ENCODE measurements at regions not wholly inside any gene's neighbourhood (a gene's known extent, or its start where the extent isn't known, plus 50 kb on each side); places are given as distances from the start of the nearest gene placed in this dataset.

DNA sequence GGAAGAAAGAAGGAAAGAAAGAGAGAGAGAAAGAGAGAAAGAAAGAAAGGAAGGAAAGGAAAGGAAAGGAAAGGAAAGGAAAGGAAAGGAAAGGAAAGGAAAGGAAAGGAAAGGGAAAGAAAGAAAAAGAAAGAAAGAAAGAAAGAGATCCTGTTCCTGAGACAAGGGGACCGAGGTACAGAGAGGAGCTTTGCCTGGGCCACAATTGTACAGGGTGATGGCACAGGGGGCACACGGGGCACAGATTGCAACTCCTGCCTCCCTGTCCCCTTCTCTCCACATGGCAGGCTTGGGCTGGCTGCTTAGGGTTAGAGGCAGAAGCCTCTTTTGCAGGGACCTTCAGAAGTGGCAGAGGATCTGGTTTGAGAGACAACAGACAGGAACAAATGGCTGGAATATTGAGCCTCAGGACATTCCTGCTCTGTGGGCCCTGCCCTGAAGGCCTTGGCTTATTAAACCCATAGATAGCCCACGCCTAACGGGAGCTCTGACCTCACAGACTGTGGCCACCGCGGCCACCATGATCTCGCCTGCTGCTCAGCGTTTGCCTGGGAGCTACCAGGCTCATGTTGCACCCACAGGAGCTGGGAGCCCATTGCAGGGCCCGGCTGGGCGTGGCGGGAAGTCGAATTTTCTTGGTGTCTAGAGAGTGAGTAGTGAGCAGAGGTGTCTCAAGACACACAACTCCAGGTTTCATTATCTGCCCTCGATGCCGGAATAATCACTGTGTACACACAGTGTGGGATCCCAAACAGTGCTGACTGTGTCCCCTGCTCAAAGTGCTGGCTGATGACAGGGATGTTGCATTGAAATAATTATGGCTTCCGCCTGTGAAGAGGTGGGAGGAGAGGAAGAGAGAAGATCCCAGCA, 147.9 kb upstream of the NCOR2 start:
- TF ChIP-seq YY1 (IDR thresholded peaks at IDR 0.05; ENCODE audit: insufficient read depth, insufficient read length), result no peak
- no peak for TF ChIP-seq ZNF274 (IDR thresholded peaks at IDR 0.05; ENCODE audit: low read depth, low read length)
- no peak for TF ChIP-seq SUZ12 (IDR thresholded peaks at IDR 0.05; ENCODE audit: extremely low read depth, insufficient read depth, insufficient read length)
- no peak overlapping the region for H3K9ac ChIP-seq (ENCODE audit: insufficient read length, low read depth)
- no peaks in the 10 kb centered on the region for H3K27me3 ChIP-seq (ENCODE audit: insufficient read depth, insufficient read length)
- no peak overlapping the region for H3K4me3 ChIP-seq (ENCODE audit: insufficient read length, low read depth)
- no peaks in the 10 kb centered on the region for H3K9me3 ChIP-seq (ENCODE audit: insufficient read depth, low read length)
- no peaks in the 10 kb centered on the region for H3K36me3 ChIP-seq (ENCODE audit: insufficient read depth, insufficient read length, low read length)
- H3K4me1 ChIP-seq (ENCODE audit: insufficient read depth, insufficient read length), result peaks cover 12% of the 10 kb centered on the region
- no peak for DNase-seq (ENCODE audit: low read depth, low spot score)

DNA sequence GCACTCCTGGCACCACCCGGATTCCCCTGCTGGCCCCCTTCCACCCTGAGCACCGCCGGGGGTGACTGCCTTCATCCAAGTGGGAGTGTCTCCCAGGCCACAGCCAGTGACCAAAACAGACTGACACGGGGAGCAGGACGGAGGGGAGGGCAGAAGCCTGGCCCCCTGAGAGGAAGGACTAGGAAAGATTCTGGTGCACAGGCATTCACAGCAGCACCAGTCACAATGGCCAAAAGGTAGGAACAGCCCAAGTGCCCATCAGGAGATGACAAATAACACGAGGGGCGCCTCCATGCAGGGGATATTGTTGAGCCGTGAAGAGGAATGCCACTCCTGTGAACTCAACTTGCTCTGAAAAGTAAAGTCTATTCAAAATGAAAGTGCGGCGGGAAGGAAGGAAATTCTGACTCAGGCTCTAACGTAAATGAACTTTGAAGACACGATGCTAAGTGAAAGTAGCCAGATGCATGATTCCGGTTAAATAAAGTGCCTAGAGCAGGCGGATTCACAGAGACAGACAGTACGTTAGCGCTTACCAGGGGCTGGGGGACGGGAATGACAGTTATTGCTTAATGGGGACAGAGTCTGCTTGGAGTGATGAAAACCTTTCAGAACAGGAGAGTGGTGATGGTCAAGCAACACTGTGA, 146.1 kb upstream of the NCOR2 start:
- Histone ChIP-seq H3K36me3 (ENCODE audit: insufficient read depth, insufficient read length, low read length) (no peaks in the 10 kb centered on the region), H3K9me3 (ENCODE audit: insufficient read depth, low read length) (no peaks in the 10 kb centered on the region), H3K9ac (ENCODE audit: insufficient read length, low read depth) (no peak overlapping the region), H3K4me3 (ENCODE audit: insufficient read length, low read depth) (no peak overlapping the region), H3K4me1 (ENCODE audit: insufficient read depth, insufficient read length) (peaks cover 15% of the 10 kb centered on the region), H3K27me3 (ENCODE audit: insufficient read depth, insufficient read length) (no peaks in the 10 kb centered on the region)
- DNase-seq (ENCODE audit: low read depth, low spot score), result no peak
- TF ChIP-seq YY1 (IDR thresholded peaks at IDR 0.05; ENCODE audit: insufficient read depth, insufficient read length), result no peak
- TF ChIP-seq ZNF274 (IDR thresholded peaks at IDR 0.05; ENCODE audit: low read depth, low read length), result no peak
- no peak for TF ChIP-seq SUZ12 (IDR thresholded peaks at IDR 0.05; ENCODE audit: extremely low read depth, insufficient read depth, insufficient read length)

DNA sequence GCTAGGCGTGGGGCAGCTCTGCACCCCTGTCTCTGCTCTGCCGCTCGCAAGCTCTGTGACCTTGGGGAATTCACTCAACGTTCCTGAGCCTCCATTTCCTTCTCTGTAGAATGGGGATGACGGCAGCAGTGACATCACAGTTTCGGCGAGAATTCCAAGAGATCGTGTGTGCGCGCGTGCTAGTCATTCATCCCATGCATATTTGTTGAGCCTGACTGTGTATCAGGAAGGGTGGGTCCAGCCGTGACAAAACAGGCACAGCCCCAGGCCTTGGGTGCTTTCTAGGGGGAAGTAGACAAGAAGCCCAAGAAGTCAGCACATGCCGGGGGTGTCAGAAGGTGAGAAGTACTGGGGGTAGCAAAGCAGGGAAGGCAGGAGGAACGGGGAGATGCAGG, 145.6 kb upstream of the NCOR2 start:
- Histone ChIP-seq H3K4me1 (ENCODE audit: insufficient read depth, insufficient read length) (peaks cover 15% of the 10 kb centered on the region), H3K27me3 (ENCODE audit: insufficient read depth, insufficient read length) (no peaks in the 10 kb centered on the region), H3K36me3 (ENCODE audit: insufficient read depth, insufficient read length, low read length) (no peaks in the 10 kb centered on the region), H3K9ac (ENCODE audit: insufficient read length, low read depth) (no peak overlapping the region), H3K4me3 (ENCODE audit: insufficient read length, low read depth) (no peak overlapping the region), H3K9me3 (ENCODE audit: insufficient read depth, low read length) (no peaks in the 10 kb centered on the region; the same call in 1 of the 2 replicates)
- DNase-seq (ENCODE audit: low read depth, low spot score), result no peak
- no peak for TF ChIP-seq ZNF274 (IDR thresholded peaks at IDR 0.05; ENCODE audit: low read depth, low read length)
- no peak for TF ChIP-seq YY1 (IDR thresholded peaks at IDR 0.05; ENCODE audit: insufficient read depth, insufficient read length)
- no peak for TF ChIP-seq SUZ12 (IDR thresholded peaks at IDR 0.05; ENCODE audit: extremely low read depth, insufficient read depth, insufficient read length)

DNA sequence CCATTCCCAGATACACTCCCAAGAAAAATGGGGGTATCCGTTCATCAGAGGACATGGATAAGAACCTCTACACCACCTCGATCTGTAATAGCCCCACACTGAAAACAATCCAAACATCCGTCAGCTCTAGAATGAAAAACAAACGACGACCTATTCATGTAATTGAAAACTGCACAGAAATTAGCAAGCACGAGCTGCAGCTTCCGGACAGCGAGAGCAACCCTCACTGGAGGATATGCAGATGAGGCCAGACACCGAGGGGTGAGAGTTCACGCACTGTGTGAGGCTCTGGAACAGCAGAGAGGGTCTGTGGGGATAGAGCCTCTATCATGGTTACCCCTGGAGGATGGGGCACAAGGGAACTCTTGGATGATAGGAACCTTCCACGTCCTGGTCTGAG, 143.9 kb upstream of the NCOR2 start:
- Histone ChIP-seq H3K36me3 (ENCODE audit: insufficient read depth, insufficient read length, low read length) (no peaks in the 10 kb centered on the region), H3K27me3 (ENCODE audit: insufficient read depth, insufficient read length) (no peaks in the 10 kb centered on the region), H3K4me1 (ENCODE audit: insufficient read depth, insufficient read length) (peaks cover 15% of the 10 kb centered on the region), H3K4me3 (ENCODE audit: insufficient read length, low read depth) (no peak overlapping the region), H3K9me3 (ENCODE audit: insufficient read depth, low read length) (peaks cover 7% of the 10 kb centered on the region), H3K9ac (ENCODE audit: insufficient read length, low read depth) (no peak overlapping the region)
- no peak for TF ChIP-seq ZNF274 (IDR thresholded peaks at IDR 0.05; ENCODE audit: low read depth, low read length)
- no peak for TF ChIP-seq YY1 (IDR thresholded peaks at IDR 0.05; ENCODE audit: insufficient read depth, insufficient read length)
- no peak for TF ChIP-seq SUZ12 (IDR thresholded peaks at IDR 0.05; ENCODE audit: extremely low read depth, insufficient read depth, insufficient read length)
- DNase-seq (ENCODE audit: low read depth, low spot score), result no peak

DNA sequence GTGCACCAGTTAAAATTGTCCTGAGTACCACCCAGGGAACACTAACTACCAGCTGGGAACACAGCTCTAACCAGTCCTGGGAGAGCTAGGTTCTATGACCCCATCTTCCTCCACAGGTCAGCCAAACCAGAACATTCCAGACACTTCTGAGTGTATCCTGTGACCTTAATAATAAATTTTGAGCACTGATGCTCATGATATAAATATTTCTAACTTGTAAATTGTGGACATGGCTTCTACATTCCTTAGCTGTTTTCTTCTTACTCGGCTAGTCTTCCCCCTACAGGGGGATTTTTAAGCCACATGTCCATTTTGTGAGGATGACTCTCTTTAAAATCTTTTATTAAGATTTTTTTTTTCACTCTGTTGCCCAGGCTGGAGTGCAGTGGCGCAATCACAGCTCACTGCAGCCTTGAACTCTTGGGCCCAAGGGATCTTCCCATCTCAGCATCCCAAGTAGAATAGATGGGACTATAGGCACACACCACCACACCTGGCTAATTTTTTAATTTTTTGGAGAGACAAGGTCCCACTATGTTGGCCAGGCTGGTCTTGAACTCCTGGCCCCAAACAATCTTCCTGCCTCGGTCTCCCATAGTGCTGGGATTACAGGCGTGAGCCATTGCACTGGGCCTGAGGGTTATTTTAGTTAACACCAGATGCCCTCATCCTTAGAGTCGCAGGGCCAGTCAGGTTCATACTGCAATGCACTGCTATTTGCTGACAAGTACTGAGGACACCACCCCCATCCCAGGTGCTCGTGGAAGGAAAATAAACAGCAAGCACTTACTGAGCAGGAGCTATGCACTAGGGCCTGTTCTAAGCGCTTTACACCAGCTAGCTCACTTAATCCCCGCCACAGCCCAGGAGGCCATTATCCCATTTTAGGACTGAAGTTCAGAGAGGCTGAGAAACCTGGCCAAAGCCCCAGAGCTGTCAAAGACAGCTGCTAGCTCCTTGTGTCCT, 142.6 kb upstream of the NCOR2 start:
- Histone ChIP-seq H3K9me3 (ENCODE audit: insufficient read depth, low read length) (peaks cover 7% of the 10 kb centered on the region), H3K4me1 (ENCODE audit: insufficient read depth, insufficient read length) (peaks cover 8% of the 10 kb centered on the region), H3K27me3 (ENCODE audit: insufficient read depth, insufficient read length) (no peaks in the 10 kb centered on the region), H3K4me3 (ENCODE audit: insufficient read length, low read depth) (no peak overlapping the region), H3K9ac (ENCODE audit: insufficient read length, low read depth) (no peak overlapping the region), H3K36me3 (ENCODE audit: insufficient read depth, insufficient read length, low read length) (no peaks in the 10 kb centered on the region)
- TF ChIP-seq SUZ12 (IDR thresholded peaks at IDR 0.05; ENCODE audit: extremely low read depth, insufficient read depth, insufficient read length) (no peak), ZNF274 (IDR thresholded peaks at IDR 0.05; ENCODE audit: low read depth, low read length) (no peak), YY1 (IDR thresholded peaks at IDR 0.05; ENCODE audit: insufficient read depth, insufficient read length) (no peak)
- DNase-seq (ENCODE audit: low read depth, low spot score), result no peak

DNA sequence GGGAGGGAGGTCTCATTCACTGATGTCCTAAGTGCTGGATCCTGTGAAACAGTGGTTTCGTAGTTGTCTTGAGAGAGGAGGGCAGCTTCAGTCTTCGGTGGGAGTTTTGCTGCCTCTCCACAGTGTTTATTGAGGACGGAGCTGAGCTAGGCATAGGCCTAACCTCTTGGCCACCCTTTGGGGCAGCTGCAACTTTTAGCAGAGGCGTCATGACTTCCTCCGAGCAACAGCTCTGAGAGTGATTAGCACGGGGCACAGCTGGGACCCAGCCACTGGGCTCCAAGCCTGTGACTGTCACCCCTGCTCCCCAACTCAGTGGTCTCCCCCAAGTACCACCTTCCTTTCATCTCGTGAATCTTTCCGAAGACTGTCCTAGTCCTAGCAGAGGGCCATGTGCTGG, 139.9 kb upstream of the NCOR2 start:
- Histone ChIP-seq H3K4me3 (ENCODE audit: insufficient read length, low read depth) (no peak overlapping the region), H3K36me3 (ENCODE audit: insufficient read depth, insufficient read length, low read length) (no peaks in the 10 kb centered on the region), H3K27me3 (ENCODE audit: insufficient read depth, insufficient read length) (no peaks in the 10 kb centered on the region), H3K9me3 (ENCODE audit: insufficient read depth, low read length) (peaks cover 7% of the 10 kb centered on the region), H3K9ac (ENCODE audit: insufficient read length, low read depth) (no peak overlapping the region), H3K4me1 (ENCODE audit: insufficient read depth, insufficient read length) (peaks cover 8% of the 10 kb centered on the region)
- TF ChIP-seq SUZ12 (IDR thresholded peaks at IDR 0.05; ENCODE audit: extremely low read depth, insufficient read depth, insufficient read length) (no peak), YY1 (IDR thresholded peaks at IDR 0.05; ENCODE audit: insufficient read depth, insufficient read length) (no peak), ZNF274 (IDR thresholded peaks at IDR 0.05; ENCODE audit: low read depth, low read length) (no peak)
- DNase-seq (ENCODE audit: low read depth, low spot score), result no peak
